ENCODE measurements at regions not wholly inside any gene's neighbourhood (a gene's known extent, or its start where the extent isn't known, plus 50 kb on each side); places are given as distances from the start of the nearest gene placed in this dataset.

- Histone ChIP-seq H3K9me3 (ENCODE audit: control insufficient read depth, low read length) (no peaks in the 10 kb centered on the region), H3K4me1 (ENCODE audit: control insufficient read depth, insufficient read depth, low read length) (no peaks in the 10 kb centered on the region), H3K27ac (ENCODE audit: insufficient read depth, low read depth, low read length, poor library complexity, severe bottlenecking) (no peak overlapping the region), H3K36me3 (ENCODE audit: control insufficient read depth, insufficient read depth, low read length) (no peaks in the 10 kb centered on the region), H3K4me3 (ENCODE audit: insufficient read depth, low read depth, low read length) (no peak overlapping the region), H3K27me3 (ENCODE audit: control insufficient read depth, insufficient read depth, low read length, poor library complexity, severe bottlenecking) (no peaks in the 10 kb centered on the region)
- WGBS, 2 experiments, result 89 to 92% methylated on average over 5 to 6 of the region's 6 CpGs
Measured at GRCh38 chr12:65622056-65622455, 202.2 kb upstream of the HMGA2 start.

GRCh38 chr12:65623507-65623906 lies 200.8 kb upstream of the HMGA2 start:
- Histone ChIP-seq H3K4me1 (ENCODE audit: control insufficient read depth, insufficient read depth, low read length) (no peaks in the 10 kb centered on the region), H3K4me3 (ENCODE audit: insufficient read depth, low read depth, low read length) (no peak overlapping the region), H3K36me3 (ENCODE audit: control insufficient read depth, insufficient read depth, low read length) (no peaks in the 10 kb centered on the region), H3K27ac (ENCODE audit: insufficient read depth, low read depth, low read length, poor library complexity, severe bottlenecking) (no peak overlapping the region), H3K9me3 (ENCODE audit: control insufficient read depth, low read length) (no peaks in the 10 kb centered on the region), H3K27me3 (ENCODE audit: control insufficient read depth, insufficient read depth, low read length, poor library complexity, severe bottlenecking) (no peaks in the 10 kb centered on the region)
- 77 to 88% methylated on average over 1 of the region's 1 CpG for WGBS, 2 experiments

GRCh38 chr12:65624554-65625086 lies 199.7 kb upstream of the HMGA2 start:
- Histone ChIP-seq H3K4me1 (ENCODE audit: control insufficient read depth, insufficient read depth, low read length) (no peaks in the 10 kb centered on the region), H3K4me3 (ENCODE audit: insufficient read depth, low read depth, low read length) (no peak overlapping the region), H3K36me3 (ENCODE audit: control insufficient read depth, insufficient read depth, low read length) (no peaks in the 10 kb centered on the region), H3K27me3 (ENCODE audit: control insufficient read depth, insufficient read depth, low read length, poor library complexity, severe bottlenecking) (no peaks in the 10 kb centered on the region), H3K27ac (ENCODE audit: insufficient read depth, low read depth, low read length, poor library complexity, severe bottlenecking) (no peak overlapping the region), H3K9me3 (ENCODE audit: control insufficient read depth, low read length) (no peaks in the 10 kb centered on the region)
- 95 to 96% methylated on average over 3 to 4 of the region's 4 CpGs for WGBS, 2 experiments

- Histone ChIP-seq H3K4me1 (ENCODE audit: control insufficient read depth, insufficient read depth, low read length) (no peaks in the 10 kb centered on the region), H3K4me3 (ENCODE audit: insufficient read depth, low read depth, low read length) (no peak overlapping the region), H3K9me3 (ENCODE audit: control insufficient read depth, low read length) (no peaks in the 10 kb centered on the region), H3K36me3 (ENCODE audit: control insufficient read depth, insufficient read depth, low read length) (no peaks in the 10 kb centered on the region), H3K27me3 (ENCODE audit: control insufficient read depth, insufficient read depth, low read length, poor library complexity, severe bottlenecking) (no peaks in the 10 kb centered on the region), H3K27ac (ENCODE audit: insufficient read depth, low read depth, low read length, poor library complexity, severe bottlenecking) (no peak overlapping the region)
Measured at GRCh38 chr12:65628061-65628460, 196.2 kb upstream of the HMGA2 start.

DNA sequence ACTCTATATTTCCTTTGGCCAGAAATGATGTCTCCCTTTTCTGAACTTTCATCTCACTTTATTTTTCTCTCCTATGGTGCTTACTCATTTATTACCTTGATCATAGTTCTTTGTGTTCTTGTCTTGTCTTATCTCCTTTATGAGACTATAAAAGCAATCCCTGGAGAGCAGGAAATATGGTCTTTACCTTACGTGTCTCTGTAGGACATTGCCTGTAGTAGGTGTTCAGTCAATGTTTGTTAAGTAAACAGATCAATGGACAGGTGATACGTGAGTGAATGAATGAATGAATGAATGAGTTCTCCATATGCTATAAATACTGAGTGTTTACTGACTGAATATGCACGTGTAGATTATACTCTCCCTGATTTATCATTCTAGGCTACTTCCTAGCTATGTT lies 193.7 kb upstream of the HMGA2 start:
- Histone ChIP-seq H3K4me3 (ENCODE audit: insufficient read depth, low read depth, low read length) (no peak overlapping the region), H3K27me3 (ENCODE audit: control insufficient read depth, insufficient read depth, low read length, poor library complexity, severe bottlenecking) (no peaks in the 10 kb centered on the region), H3K27ac (ENCODE audit: insufficient read depth, low read depth, low read length, poor library complexity, severe bottlenecking) (no peak overlapping the region), H3K4me1 (ENCODE audit: control insufficient read depth, insufficient read depth, low read length) (no peaks in the 10 kb centered on the region), H3K9me3 (ENCODE audit: control insufficient read depth, low read length) (no peaks in the 10 kb centered on the region), H3K36me3 (ENCODE audit: control insufficient read depth, insufficient read depth, low read length) (no peaks in the 10 kb centered on the region)
- 86 to 88% methylated on average over 2 of the region's 3 CpGs for WGBS, 2 experiments

- 92 to 93% methylated on average over 8 of the region's 8 CpGs for WGBS, 2 experiments
- no peaks in the 10 kb centered on the region for H3K27me3 ChIP-seq (ENCODE audit: control insufficient read depth, insufficient read depth, low read length, poor library complexity, severe bottlenecking)
- no peak overlapping the region for H3K4me3 ChIP-seq (ENCODE audit: insufficient read depth, low read depth, low read length)
- H3K4me1 ChIP-seq (ENCODE audit: control insufficient read depth, insufficient read depth, low read length), result no peaks in the 10 kb centered on the region
- no peaks in the 10 kb centered on the region for H3K36me3 ChIP-seq (ENCODE audit: control insufficient read depth, insufficient read depth, low read length)
- no peak overlapping the region for H3K27ac ChIP-seq (ENCODE audit: insufficient read depth, low read depth, low read length, poor library complexity, severe bottlenecking)
- no peaks in the 10 kb centered on the region for H3K9me3 ChIP-seq (ENCODE audit: control insufficient read depth, low read length)
Measured at GRCh38 chr12:65631621-65632111, 192.6 kb upstream of the HMGA2 start.

DNA sequence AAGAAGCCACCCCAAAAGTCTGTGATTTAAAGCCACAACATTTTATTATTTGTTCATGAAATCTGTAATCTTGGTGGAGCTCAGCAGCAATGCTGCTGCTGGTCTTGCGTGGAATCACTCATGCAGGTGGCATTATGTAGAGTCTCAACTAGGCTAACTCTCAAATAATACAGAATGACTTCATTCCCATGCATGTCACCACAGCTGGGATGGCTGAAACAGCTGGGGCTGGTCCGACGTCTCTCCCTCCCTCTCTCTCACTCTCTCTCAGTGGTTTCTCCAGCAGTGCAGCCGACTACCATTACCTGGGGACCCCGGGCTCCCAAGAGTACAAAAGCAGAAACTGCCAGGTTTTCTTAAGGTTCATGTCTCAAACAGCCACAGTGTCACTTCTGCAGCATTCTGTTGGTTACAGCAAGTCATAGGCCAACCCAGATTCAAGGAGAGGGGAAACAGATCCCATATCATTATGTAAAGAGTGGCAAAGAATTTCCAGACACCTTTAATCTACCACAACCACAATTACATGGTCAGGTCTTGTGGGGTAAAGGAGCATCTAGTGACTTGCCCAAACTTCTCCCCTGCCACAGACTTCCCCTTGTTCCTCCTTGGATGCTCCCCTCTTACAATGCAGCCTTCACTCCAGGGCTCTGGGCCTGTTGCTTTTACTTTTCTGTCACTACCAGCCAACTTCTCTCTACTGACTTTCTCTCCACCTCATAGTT lies 192.0 kb upstream of the HMGA2 start:
- H3K27me3 ChIP-seq (ENCODE audit: control insufficient read depth, insufficient read depth, low read length, poor library complexity, severe bottlenecking), result no peaks in the 10 kb centered on the region
- no peak overlapping the region for H3K4me3 ChIP-seq (ENCODE audit: insufficient read depth, low read depth, low read length)
- no peak overlapping the region for H3K27ac ChIP-seq (ENCODE audit: insufficient read depth, low read depth, low read length, poor library complexity, severe bottlenecking)
- WGBS, 2 experiments, result 91 to 93% methylated on average over 5 of the region's 5 CpGs
- no peaks in the 10 kb centered on the region for H3K9me3 ChIP-seq (ENCODE audit: control insufficient read depth, low read length)
- H3K36me3 ChIP-seq (ENCODE audit: control insufficient read depth, insufficient read depth, low read length), result no peaks in the 10 kb centered on the region
- no peaks in the 10 kb centered on the region for H3K4me1 ChIP-seq (ENCODE audit: control insufficient read depth, insufficient read depth, low read length)

GRCh38 chr12:65634061-65634460 lies 190.2 kb upstream of the HMGA2 start:
- Histone ChIP-seq H3K4me1 (ENCODE audit: control insufficient read depth, insufficient read depth, low read length) (no peaks in the 10 kb centered on the region), H3K9me3 (ENCODE audit: control insufficient read depth, low read length) (no peaks in the 10 kb centered on the region), H3K27ac (ENCODE audit: insufficient read depth, low read depth, low read length, poor library complexity, severe bottlenecking) (no peak overlapping the region), H3K4me3 (ENCODE audit: insufficient read depth, low read depth, low read length) (no peak overlapping the region), H3K27me3 (ENCODE audit: control insufficient read depth, insufficient read depth, low read length, poor library complexity, severe bottlenecking) (no peaks in the 10 kb centered on the region), H3K36me3 (ENCODE audit: control insufficient read depth, insufficient read depth, low read length) (no peaks in the 10 kb centered on the region)
- 91 to 95% methylated on average over 3 of the region's 3 CpGs for WGBS, 2 experiments

DNA sequence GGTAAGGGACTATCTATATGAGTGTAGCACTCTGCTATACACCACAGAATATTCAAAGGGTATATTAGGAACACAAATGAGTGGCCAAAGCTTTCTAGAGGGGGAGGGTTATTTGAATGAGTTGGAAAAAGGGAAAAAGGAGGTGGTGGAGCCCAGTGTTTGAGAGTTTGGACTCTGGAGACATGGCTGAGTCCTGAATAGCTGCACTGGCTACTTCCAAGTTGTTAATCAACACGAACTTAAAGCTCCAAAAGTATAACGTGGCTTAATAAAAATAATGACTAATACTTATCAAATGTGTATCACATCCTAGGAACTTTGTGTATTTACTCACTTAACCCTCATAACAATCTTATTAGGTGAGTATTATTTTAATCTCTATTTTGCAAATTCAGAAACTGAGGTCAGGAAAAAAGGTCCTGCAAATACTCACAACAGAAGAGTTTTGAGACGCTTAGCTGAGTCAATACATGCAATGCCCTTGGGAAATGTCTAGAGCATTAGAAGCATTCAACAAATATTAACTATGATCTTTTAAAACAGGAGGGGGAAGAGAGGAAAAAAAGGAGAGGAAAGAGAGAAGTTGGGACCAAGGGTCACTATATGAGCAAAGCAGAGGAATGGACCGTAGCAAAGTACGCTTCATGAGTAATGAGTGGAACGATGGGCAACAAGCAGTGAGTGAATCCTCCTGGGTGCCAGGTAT lies 189.5 kb upstream of the HMGA2 start:
- Histone ChIP-seq H3K27me3 (ENCODE audit: control insufficient read depth, insufficient read depth, low read length, poor library complexity, severe bottlenecking) (no peaks in the 10 kb centered on the region), H3K4me3 (ENCODE audit: insufficient read depth, low read depth, low read length) (no peak overlapping the region), H3K36me3 (ENCODE audit: control insufficient read depth, insufficient read depth, low read length) (no peaks in the 10 kb centered on the region), H3K9me3 (ENCODE audit: control insufficient read depth, low read length) (no peaks in the 10 kb centered on the region), H3K27ac (ENCODE audit: insufficient read depth, low read depth, low read length, poor library complexity, severe bottlenecking) (no peak overlapping the region), H3K4me1 (ENCODE audit: control insufficient read depth, insufficient read depth, low read length) (no peaks in the 10 kb centered on the region)
- WGBS, 2 experiments, result 94 to 99% methylated on average over 4 to 6 of the region's 6 CpGs

- Histone ChIP-seq H3K4me3 (ENCODE audit: insufficient read depth, low read depth, low read length) (no peak overlapping the region), H3K27me3 (ENCODE audit: control insufficient read depth, insufficient read depth, low read length, poor library complexity, severe bottlenecking) (no peaks in the 10 kb centered on the region), H3K9me3 (ENCODE audit: control insufficient read depth, low read length) (no peaks in the 10 kb centered on the region), H3K27ac (ENCODE audit: insufficient read depth, low read depth, low read length, poor library complexity, severe bottlenecking) (no peak overlapping the region), H3K4me1 (ENCODE audit: control insufficient read depth, insufficient read depth, low read length) (no peaks in the 10 kb centered on the region), H3K36me3 (ENCODE audit: control insufficient read depth, insufficient read depth, low read length) (no peaks in the 10 kb centered on the region)
- WGBS, 2 experiments, result 96 to 97% methylated on average over 1 of the region's 1 CpG
Measured at GRCh38 chr12:65636436-65636835, 187.8 kb upstream of the HMGA2 start.

Data from ectodermal cell (in vitro differentiated cells).